Right lobe of liver (tissue), 4 donors: ENCODE measurements at regions not wholly inside any gene's neighbourhood (a gene's known extent, or its start where the extent isn't known, plus 50 kb on each side); places are given as distances from the start of the nearest gene placed in this dataset.

Experiments
- POLR2A ChIP-seq: fragments of 450-650 bp; IDR thresholded peaks from one replicate; pipeline ENCODE4 v1.6.1; 2017; ENCODE audit warnings: antibody characterized with exemption, mild to moderate bottlenecking
- TF ChIP-seq, protein P1 (sequence below), 4 donors: fragments of 200-600 bp in 3 of 4; fragments of 450-650 bp in 1 of 4; IDR thresholded peaks; one replicate each; pipeline versions ENCODE4 v1.5.1 to v1.8.0; 2016 to 2022; ENCODE audit warnings: antibody characterized with exemption in 4 of 4, mild to moderate bottlenecking in 2 of 4
- donor health status: DM: no; HTN: no; CAD: no.
- donor health status: DM: no; HTN: no; CAD: no.
- donor health status: DM: no; HTN: yes; CAD: no.

- TF ChIP-seq, protein P1, sequence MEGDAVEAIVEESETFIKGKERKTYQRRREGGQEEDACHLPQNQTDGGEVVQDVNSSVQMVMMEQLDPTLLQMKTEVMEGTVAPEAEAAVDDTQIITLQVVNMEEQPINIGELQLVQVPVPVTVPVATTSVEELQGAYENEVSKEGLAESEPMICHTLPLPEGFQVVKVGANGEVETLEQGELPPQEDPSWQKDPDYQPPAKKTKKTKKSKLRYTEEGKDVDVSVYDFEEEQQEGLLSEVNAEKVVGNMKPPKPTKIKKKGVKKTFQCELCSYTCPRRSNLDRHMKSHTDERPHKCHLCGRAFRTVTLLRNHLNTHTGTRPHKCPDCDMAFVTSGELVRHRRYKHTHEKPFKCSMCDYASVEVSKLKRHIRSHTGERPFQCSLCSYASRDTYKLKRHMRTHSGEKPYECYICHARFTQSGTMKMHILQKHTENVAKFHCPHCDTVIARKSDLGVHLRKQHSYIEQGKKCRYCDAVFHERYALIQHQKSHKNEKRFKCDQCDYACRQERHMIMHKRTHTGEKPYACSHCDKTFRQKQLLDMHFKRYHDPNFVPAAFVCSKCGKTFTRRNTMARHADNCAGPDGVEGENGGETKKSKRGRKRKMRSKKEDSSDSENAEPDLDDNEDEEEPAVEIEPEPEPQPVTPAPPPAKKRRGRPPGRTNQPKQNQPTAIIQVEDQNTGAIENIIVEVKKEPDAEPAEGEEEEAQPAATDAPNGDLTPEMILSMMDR (IDR thresholded peaks at IDR 0.05) = no peak
- no peak for TF ChIP-seq POLR2A
Observed at GRCh38 chrX:23062359-23062758, 62.6 kb downstream of the DDX53 start.
